HG02642 (cell line): ENCODE measurements at regions not wholly inside any gene's neighbourhood (a gene's known extent, or its start where the extent isn't known, plus 50 kb on each side); places are given as distances from the start of the nearest gene placed in this dataset.

Experiments used
- ATAC-seq: cut with Tn5 transposase; IDR thresholded peaks from one replicate; pipeline ENCODE4 v1.9.1; 2021; ENCODE audit warnings: mild to moderate bottlenecking; ENCODE audit not compliant: unreplicated experiment, poor library complexity

DNA sequence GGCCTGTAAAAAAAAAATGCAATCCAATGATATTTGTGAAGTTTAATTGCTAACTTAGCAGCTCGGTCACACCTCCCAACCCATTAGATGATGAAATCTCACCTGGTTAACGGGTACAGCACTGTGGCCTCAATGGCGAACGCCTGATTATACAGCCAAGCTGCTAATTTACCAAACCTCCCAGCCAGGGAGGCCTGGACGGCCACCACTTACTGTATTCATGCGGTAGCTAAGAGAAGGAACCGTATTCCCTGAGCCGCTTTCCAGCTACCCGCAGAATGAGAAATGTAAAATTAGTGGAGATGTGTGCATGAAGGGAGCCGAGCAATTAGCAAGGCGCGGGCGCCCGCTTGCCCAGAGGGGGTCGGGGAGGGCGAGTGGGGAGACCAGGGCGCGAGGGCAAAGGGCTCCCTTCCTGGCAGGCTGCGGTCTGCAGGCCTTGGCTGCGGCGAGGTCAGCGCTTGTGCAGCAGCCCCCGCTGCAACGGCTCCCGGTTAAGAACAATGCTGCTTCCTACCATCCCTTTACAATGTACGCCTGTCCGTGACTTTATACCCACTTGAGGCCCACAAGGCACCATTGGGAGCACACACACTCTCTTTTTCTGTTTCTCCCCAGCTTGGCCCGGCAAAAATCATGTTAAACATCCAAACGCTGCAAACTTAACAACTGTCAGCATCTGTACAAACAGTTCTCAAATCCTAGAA is 70.4 kb upstream of the TBCA start:
- no peak for ATAC-seq

DNA sequence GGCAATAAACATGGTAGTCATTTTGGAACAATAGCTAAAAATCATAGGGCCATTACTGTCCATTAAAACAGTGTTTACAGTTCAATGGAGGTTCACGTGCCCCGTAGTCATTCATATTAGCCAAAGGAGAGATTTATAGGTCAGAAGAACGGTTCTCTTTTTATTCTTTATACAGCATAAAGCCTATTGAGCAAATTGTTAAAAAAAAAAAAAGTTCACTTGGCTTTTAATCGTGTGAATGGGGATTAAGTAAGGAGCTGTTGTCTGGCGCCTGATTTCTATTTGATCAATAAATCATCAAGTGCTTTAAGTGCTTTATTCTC is 69.1 kb upstream of the TBCA start:
- no peak for ATAC-seq

DNA sequence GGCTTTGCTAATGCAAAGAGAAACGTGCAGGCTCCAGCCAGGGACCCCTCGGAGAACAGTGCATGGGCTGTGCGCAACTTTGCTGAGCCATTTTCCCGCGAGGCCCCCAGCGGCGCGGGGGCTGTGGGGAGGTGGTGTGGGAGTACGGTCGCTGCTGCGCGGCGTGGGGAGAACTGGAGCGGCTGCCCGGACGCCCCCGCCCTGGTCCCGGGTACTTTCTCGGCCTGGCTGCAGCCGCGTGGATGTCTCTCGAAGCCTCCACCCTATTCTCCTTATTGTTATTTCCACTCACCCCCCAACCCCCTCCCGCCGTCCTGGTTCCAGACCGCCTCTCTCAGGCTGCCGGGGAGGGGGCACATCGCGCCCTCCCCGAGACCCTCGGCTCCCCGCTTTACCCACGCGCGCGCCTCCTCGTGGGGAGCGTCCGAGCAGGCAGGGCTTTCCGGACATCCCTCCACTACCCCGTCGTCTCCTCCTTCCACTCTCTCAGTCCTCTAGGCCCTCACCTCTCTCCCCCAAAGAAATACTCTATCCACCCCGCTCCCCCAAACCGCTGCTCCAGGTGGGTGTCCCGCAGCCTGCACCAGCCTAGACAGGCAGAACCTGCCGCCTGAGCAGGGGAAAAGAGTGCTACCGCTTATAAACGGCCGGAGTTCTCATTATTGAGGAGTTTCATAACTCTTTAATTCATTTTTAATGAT is 68.6 kb upstream of the TBCA start:
- ATAC-seq, result no peak

DNA sequence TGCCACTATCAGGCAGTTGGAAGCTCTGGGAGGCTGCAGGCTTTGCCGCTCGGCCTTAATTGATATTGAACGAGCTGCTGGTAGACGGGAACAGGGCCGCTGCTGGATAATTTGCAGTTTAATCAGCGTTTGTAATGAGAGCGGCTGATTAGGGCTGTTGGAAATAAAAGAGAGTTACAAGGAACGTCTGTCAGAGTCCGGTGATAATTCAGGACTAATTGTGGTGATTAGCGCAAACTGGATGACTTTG is 68.2 kb upstream of the TBCA start:
- ATAC-seq, result no peak

DNA sequence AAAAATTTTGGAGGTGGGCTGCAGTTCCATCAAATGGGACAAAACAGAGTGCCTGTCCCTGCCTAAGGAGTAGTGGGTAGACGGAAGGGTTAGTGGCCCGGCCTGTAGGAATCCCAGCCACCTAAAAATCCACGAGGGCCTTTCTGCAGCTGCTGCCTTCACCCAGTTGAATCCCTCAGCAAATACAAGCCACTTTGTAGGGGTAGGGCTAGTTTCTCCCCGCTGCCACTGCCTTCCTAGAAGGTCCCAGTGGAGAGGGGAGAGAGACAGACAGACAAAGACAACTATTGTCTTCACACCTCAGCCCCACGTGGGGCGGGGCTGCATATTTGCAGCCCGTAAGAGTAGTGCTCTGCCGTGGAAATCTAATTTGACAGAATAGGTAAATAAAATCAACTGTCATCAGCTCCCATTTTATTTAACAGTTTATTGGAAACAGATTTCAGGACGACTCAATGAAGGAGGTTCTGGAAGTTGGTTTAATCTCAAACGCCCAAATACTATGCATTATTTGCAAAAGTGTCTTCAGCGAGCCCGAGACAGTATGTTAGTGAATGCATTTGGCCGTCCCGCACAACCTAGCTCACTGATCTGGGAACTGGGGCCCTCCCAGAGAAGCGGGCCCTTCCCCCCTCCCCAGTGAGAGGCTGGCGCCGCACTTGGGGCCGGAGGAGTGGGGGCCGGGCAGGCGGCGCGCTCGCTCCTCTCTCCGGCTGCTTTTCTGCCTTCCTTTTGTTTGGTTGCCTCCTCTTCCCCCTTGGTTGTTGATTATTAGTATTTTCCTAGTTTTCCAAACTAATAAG is 67.6 kb upstream of the TBCA start:
- no peak for ATAC-seq

DNA sequence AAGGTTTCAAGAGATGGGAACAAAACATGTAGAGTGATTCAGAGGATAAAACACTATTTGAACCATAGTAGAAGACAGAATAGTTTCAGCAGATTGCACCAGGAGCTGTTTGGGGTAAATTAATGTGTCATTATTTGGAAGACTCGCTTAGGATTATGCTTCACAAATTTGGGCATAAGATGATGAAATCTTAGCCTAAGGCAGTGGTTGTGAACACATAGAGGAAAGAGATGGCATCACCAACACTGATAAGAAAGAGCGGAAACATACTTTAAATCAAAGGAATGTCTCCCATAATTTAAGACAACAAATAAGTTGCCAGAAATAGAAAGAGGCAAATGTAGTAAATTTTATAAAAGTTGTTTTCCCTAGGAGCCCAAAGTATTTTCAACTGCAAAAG is 66.1 kb upstream of the TBCA start:
- no peak for ATAC-seq

DNA sequence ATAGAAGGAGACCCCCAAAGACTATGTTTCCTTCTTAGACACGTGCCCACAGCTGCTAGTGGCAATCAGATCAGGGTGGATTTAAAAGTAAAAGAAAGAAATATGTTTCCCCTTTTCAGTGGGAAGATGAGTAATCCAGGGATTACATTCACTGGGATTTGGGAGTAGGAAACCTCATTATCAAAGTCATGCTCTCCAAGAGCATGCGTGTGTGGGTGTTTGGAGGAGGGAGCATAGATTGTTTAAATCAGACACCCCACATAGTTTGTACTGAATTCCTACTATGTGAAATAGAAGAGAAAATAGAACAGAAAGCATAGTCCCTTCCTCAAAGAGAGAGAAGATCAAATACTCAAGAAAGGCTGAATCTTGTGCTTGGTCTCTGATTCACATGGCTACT is 65.5 kb upstream of the TBCA start:
- ATAC-seq, result no peak

DNA sequence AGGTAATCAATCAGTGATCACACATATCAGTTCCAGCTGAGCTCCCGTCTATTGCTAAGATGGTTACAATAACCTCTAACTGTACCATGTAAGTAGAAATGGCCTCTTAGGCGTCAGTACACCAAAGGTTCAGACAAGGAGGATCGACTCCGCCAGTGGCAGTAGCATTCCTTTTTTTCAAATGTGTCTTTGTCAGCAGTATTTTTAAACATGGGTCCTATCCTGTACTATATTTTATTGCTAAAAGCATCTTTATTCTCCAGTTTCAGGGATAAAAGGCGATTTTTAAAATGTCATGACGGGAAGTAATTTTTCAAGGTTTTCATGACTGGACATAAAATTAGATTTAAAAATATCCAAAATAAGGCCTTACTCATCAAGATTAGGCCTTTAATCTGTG is 64.8 kb upstream of the TBCA start:
- no peak for ATAC-seq

DNA sequence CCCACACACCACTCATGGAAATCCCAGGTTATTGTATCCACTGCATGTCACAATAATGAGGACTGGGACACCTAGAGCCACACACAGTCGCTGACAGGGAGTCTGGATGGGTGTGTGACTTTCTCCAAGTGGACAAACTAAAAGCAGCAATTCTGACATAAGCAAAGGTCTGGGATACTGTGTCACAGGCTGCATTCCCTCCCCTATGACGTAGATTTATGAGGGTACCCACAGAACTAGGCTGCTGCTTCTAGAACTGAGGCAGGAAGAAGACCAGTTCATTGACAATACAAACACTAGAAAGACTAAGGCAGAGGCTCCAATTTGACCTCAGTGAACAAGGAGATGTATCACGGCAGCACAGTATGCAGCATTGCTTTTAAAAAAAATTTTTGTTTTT is 63.6 kb upstream of the TBCA start:
- ATAC-seq, result no peak

DNA sequence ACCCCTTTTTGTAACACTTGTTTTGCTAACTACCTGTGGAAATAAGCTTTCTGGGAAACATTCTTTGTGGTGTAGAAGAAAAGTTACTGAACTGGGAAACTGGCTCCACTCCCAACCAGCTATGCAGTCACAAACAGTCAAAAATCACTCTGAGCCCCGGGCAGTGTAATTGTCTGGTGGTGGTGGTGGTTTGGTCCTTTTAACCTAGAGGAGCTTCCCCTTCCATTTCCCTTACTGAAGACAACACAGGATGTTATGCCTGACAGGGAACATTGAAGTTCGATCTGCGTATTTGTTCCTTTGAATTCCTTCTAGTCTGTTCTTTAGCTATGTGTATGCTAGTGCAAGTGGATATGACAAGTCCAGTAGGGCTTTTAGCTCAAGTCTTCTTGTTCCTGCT is 56.8 kb upstream of the TBCA start:
- ATAC-seq, result no peak

DNA sequence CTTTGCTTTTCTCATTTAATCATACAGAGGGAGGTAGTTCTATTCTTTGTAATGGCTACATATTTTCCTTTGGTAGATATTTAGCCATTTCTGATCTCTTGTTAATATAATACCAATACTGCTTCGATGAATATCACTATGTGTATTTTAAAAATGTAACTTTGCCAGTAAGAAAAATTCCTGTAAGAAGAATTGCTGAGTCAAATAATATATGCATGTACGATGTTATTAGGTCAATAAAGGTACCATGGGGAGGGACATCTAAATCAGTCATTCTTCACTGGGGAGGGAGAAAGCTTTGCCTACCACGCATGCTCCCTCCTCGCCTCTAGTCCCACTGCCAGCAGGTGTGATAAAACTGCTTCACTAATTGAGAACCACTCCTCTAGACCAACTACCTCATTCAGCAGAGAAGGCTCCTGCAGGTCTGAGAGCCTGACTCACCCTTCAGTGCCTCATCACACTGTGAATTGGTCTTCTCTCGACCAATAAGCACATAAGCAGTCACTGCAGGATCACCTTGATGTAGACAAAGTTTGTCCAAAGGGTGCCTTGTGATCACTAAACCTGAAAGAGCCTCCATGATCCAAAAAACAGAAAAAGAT is 56.1 kb upstream of the TBCA start:
- no peak for ATAC-seq

DNA sequence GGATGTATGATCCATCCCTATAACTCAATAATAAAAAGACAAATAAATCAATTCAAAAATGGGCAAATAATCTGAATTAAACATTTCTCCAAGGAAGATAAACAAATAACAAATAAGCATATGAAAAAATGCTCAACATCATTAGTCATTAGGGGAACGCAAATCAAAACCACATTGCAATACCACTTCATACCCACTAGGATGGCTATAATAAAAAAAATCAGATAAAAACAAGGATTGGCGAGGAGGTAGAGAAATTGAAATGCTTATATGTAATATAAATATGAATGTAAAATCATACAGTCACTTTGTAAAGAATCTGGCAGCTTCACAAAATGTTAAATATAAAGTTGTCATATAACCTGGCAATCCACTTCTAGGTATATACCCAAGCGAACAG is 52.3 kb upstream of the TBCA start:
- no peak for ATAC-seq
